HEK293T (cell line): ENCODE measurements at regions not wholly inside any gene's neighbourhood (a gene's known extent, or its start where the extent isn't known, plus 50 kb on each side); places are given as distances from the start of the nearest gene placed in this dataset.

Source experiments
- CTCF ChIA-PET: fragments of 350-600 bp; formaldehyde crosslinking; extraction: SDS; loops from one replicate; lab custom pipeline; 2021; ENCODE audit warnings: antibody characterized with exemption, inconsistent platforms; lab: Yijun Ruan, JAX
- POLR2A ChIA-PET: fragments of 350-600 bp; formaldehyde crosslinking; extraction: SDS; loops from one replicate; lab custom pipeline; 2020; ENCODE audit warnings: antibody characterized with exemption, inconsistent platforms; lab: Yijun Ruan, JAX
- DNase-seq: peaks from one replicate; pipeline ENCODE4 v3.0.0; 2012; ENCODE audit warnings: mixed read lengths; ENCODE audit errors: extremely low spot score
- ARNT ChIP-seq: fragments of 450-650 bp; IDR thresholded peaks from 2 replicates; pipeline ENCODE4 v1.6.1; 2017; ENCODE audit warnings: mild to moderate bottlenecking
- BHLHE40 ChIP-seq: fragments of 450-650 bp; IDR thresholded peaks from 2 replicates; pipeline ENCODE4 v1.6.1; 2016; ENCODE audit warnings: mild to moderate bottlenecking, moderate library complexity, borderline replicate concordance
- CTBP1 ChIP-seq: fragments of 450-650 bp; IDR thresholded peaks from 2 replicates; pipeline ENCODE4 v1.6.1; 2016; ENCODE audit warnings: borderline replicate concordance
- ELF4 ChIP-seq: fragments of 450-650 bp; IDR thresholded peaks from 2 replicates; pipeline ENCODE4 v1.6.1; 2017; ENCODE audit warnings: antibody characterized with exemption
- FOXA1 ChIP-seq: fragments of 450-650 bp; IDR thresholded peaks from 2 replicates; pipeline ENCODE4 v1.6.1; 2016; ENCODE audit warnings: mild to moderate bottlenecking
- FOXK2 ChIP-seq: fragments of 450-650 bp; IDR thresholded peaks from 2 replicates; pipeline ENCODE4 v1.6.1; 2016; ENCODE audit warnings: mild to moderate bottlenecking
- FOXM1 ChIP-seq: fragments of 450-650 bp; IDR thresholded peaks from 2 replicates; pipeline ENCODE4 v1.6.1; 2017; ENCODE audit warnings: mild to moderate bottlenecking, borderline replicate concordance
- HDGF ChIP-seq: fragments of 450-650 bp; IDR thresholded peaks from 2 replicates; pipeline ENCODE4 v1.6.1; 2017; ENCODE audit warnings: antibody characterized with exemption, borderline replicate concordance
- L3MBTL2 ChIP-seq: fragments of 450-650 bp; conservative IDR thresholded peaks from 2 replicates; pipeline ENCODE4 v1.6.1; 2016; ENCODE audit warnings: mild to moderate bottlenecking
- LEF1 ChIP-seq: fragments of 450-650 bp; IDR thresholded peaks from 2 replicates; pipeline ENCODE4 v1.6.1; 2017; ENCODE audit warnings: mild to moderate bottlenecking, borderline replicate concordance
- NFRKB ChIP-seq: fragments of 450-650 bp; IDR thresholded peaks from 2 replicates; pipeline ENCODE4 v1.6.1; 2016; ENCODE audit warnings: mild to moderate bottlenecking, moderate library complexity
- SP1 ChIP-seq: fragments of 450-650 bp; IDR thresholded peaks from 2 replicates; pipeline ENCODE4 v1.6.1; 2017
- SUZ12 ChIP-seq: fragments of 450-650 bp; IDR thresholded peaks from 2 replicates; pipeline ENCODE4 v1.6.1; 2016; ENCODE audit warnings: mild to moderate bottlenecking
- TARDBP ChIP-seq: fragments of 450-650 bp; IDR thresholded peaks from 2 replicates; pipeline ENCODE4 v1.6.1; 2016
- ZNF384 ChIP-seq: fragments of 450-650 bp; IDR thresholded peaks from 2 replicates; pipeline ENCODE4 v1.6.1; 2016
- TF ChIP-seq, protein P1 (sequence below): fragments of 450-650 bp; IDR thresholded peaks from 2 replicates; pipeline ENCODE4 v1.6.1; 2016

DNA sequence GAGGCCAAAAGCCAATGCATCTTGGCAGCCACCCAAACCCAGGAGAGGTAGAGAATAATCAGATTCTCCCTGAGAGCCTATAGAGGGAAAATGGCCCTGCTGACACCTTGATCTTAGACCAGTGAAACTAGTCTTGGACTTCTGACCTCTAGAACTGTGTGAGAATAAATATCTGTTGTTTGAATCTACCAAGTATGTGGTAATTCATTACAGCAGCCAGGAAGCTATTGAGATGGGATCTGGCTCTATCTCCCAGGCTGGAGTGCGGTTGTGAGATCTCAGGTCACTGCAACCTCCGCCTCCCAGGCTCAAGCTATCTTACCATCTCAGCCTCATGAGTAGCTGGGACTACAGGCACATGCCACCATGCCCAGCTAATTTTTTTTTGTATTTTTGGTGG, 567.2 kb downstream of the MBD2 start:
- ChIA-PET CTCF (no interaction called here), POLR2A (no interaction called here)
- no peak for TF ChIP-seq HDGF
- TF ChIP-seq TARDBP: no peak
- TF ChIP-seq BHLHE40: no peak
- no peak for TF ChIP-seq NFRKB
- no peak for TF ChIP-seq SP1
- TF ChIP-seq ARNT: no peak
- TF ChIP-seq CTBP1: no peak

DNA sequence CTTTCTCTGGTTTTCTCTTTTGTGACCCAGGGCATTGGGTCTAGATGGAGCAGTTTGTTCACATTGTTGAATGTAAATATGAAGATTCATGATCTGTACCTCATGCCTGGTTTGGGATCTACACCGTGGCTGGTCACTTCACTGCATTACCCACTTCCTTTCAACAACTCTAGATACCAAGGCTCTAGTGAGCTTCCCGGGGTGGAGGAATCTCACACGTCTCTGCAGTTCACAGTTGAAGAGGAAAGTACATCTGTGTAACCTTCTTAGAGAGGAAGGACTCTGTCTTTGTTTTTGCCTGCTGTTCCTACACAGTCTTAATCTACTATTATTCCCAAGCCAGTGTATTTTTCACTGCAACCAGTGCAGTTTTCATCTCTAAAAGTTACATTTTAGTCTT, 574.8 kb downstream of the MBD2 start:
- ChIA-PET POLR2A (no interaction called here), CTCF (no interaction called here)
- TF ChIP-seq LEF1: no peak
- TF ChIP-seq NFRKB: no peak
- no peak for TF ChIP-seq ELF4
- no peak for TF ChIP-seq L3MBTL2
- no peak for TF ChIP-seq TARDBP
- TF ChIP-seq FOXK2: no peak
- TF ChIP-seq, protein P1, sequence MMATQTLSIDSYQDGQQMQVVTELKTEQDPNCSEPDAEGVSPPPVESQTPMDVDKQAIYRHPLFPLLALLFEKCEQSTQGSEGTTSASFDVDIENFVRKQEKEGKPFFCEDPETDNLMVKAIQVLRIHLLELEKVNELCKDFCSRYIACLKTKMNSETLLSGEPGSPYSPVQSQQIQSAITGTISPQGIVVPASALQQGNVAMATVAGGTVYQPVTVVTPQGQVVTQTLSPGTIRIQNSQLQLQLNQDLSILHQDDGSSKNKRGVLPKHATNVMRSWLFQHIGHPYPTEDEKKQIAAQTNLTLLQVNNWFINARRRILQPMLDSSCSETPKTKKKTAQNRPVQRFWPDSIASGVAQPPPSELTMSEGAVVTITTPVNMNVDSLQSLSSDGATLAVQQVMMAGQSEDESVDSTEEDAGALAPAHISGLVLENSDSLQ: no peak
- TF ChIP-seq FOXM1: no peak
- DNase-seq: no peak

More for the DNA sequence above, 567.2 kb downstream of the MBD2 start:
- DNase-seq: no peak

DNA sequence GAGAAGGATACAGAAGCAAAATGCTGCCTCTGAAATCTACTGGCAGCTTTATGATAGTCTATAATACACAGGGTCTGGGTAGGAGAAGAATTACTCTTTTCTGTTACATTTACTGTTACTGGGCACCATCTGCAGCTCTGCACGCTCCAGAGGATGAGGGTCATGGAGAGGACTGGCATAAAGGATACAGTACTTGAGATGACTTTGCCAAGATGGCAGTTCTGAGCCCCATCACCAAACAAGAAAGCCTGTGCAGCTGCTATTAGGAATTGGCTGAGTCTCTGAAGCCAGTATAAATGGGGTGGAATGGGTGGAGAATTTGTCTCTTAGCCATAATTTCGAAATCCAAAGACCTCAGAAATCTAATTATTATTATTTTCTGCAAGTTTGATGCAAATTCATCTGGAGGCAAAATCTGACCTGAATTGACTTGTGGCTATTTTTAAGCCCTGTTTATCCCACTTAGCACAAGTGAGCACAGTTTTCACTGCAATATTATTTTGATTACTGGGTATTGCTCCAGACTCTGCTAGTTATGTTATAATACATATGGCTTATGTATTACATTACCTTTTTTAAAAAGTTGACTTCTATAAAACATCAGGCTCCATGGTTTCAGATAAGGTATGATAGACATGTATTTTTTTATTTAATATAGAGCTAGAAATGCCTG, 579.5 kb downstream of the MBD2 start:
- CTCF ChIA-PET: interaction anchor here (0.7 kb wide), 1 partner anchor 122 kb away, joined by 3 read pairs; no protein-coding TSS in a partner anchor
- POLR2A ChIA-PET: no interaction called here
- no peak for DNase-seq
- TF ChIP-seq FOXK2 (no peak), FOXA1 (no peak), BHLHE40 (no peak), LEF1 (no peak), HDGF (no peak), ELF4 (no peak), ARNT (no peak)
- TF ChIP-seq, protein P1: no peak

DNA sequence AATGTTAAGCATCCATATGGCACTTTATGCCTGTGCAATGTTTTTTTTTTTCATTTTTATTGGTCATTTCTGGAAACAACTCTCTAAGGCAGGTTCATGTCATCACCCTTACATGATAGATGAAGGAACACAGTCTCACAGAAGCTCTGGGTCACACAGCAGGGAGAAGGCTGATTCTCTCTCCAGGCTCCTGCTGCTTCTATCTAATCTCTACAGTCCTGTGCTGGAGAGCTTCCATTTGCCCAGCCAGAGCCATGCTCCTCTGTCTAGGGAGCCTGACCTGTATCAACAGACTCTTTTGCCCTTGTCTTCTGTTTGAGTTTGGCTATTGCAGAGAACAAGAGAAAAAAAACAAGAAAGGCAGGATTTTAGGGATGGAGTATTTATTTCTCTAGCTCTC, 584.8 kb downstream of the MBD2 start:
- DNase-seq: no peak
- TF ChIP-seq ARNT (no peak), ELF4 (no peak)
- CTCF ChIA-PET: no interaction called here
- POLR2A ChIA-PET: no interaction called here

DNA sequence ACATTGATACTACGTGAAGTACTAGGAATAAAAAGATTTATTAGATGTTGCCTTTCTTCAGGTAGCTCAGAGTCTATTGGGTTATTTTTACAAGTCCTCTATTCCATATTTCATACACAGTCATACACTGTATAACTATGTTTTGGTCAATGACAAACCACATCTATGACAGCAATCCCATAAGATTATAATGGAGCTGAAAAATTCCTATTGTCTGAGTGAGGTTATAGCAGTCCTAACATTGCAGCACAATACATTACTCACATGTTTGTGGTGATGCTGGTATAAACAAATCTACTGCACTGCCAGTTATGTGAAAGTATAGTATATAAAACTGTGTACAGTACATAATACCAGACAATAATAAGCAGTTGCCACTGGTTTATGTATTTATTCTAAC, 595.1 kb downstream of the MBD2 start:
- no peak for TF ChIP-seq FOXM1
- TF ChIP-seq SUZ12: no peak
- no peak for TF ChIP-seq NFRKB
- no peak for TF ChIP-seq ARNT
- TF ChIP-seq ZNF384: no peak
- no peak for TF ChIP-seq FOXK2
- no peak for TF ChIP-seq BHLHE40
- TF ChIP-seq SP1: no peak
- no peak for TF ChIP-seq HDGF
- TF ChIP-seq ELF4: no peak
- no peak for TF ChIP-seq LEF1
- no peak for TF ChIP-seq FOXA1
- no peak for TF ChIP-seq CTBP1
- TF ChIP-seq, protein P1: no peak
- POLR2A ChIA-PET: no interaction called here
- CTCF ChIA-PET: no interaction called here
- DNase-seq: no peak

DNA sequence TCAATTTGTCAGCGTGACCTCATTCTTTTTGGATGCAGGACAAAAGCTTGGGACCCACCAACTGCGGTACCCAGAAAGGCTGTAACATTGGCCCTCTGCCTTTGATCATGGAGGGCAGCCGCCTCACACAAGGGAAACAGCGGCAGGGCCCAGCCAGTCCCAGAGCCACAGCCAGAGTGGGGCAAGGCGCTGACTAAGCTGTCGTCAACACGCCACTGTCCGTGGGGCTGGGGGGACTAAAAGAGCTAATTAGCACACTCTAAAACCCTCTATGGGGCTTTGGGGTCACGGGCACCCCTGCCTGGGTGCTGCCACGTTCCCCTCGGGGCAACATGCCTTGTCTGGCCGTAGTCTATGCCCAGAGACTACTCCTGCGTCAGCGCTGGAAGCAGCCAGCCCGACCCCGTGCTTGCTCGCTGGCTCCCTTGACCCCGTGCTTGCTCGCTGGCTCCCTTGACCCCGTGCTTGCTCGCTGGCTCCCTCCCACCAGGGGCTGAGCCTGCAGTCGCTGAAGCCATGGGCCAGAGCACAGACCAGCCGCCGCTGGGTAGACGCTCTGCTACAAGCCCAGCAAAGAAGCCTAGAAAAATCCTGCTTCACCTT, 598.4 kb downstream of the MBD2 start:
- DNase-seq: no peak
- POLR2A ChIA-PET: no interaction called here
- CTCF ChIA-PET: no interaction called here
- TF ChIP-seq ARNT (no peak), BHLHE40 (no peak), SP1 (no peak), SUZ12 (no peak), NFRKB (no peak), CTBP1 (no peak), ZNF384 (no peak), TARDBP (no peak), L3MBTL2 (no peak), FOXM1 (no peak), FOXA1 (no peak), LEF1 (no peak), HDGF (no peak)
